NB4 (cell line): ENCODE measurements at regions not wholly inside any gene's neighbourhood (a gene's known extent, or its start where the extent isn't known, plus 50 kb on each side); places are given as distances from the start of the nearest gene placed in this dataset.
"Not testable (repeated sequence)": the region's sequence is repeated elsewhere in the genome, so short reads cannot be mapped to it uniquely, and the experiment has no call there.

Experiments used
- DNase-seq: peaks from one replicate; pipeline ENCODE4 v3.0.0; 2010; ENCODE audit warnings: low read depth
- H3K4me3 ChIP-seq: one replicate; pipeline ENCODE4 v1.5.1; 2011; ENCODE audit warnings: mild to moderate bottlenecking, low read depth, low read length, moderate library complexity
- CTCF ChIP-seq: IDR thresholded peaks from one replicate; pipeline ENCODE4 v1.5.1; 2012; ENCODE audit warnings: low read depth, low read length
- MAX ChIP-seq: IDR thresholded peaks from 2 replicates; pipeline ENCODE4 v1.6.1; 2011; ENCODE audit warnings: low read depth, low read length
- MYC ChIP-seq: IDR thresholded peaks from 2 replicates; pipeline ENCODE4 v1.6.1; 2011; ENCODE audit warnings: low read depth, low read length
- POLR2A ChIP-seq: IDR thresholded peaks from 2 replicates; pipeline ENCODE4 v1.6.1; 2011; ENCODE audit warnings: mild to moderate bottlenecking; ENCODE audit not compliant: insufficient read length; ENCODE audit errors: extremely low read depth

- TF ChIP-seq MYC (no peak), CTCF (no peak), POLR2A (no peak), MAX (no peak)
- no peak for DNase-seq
Observed at GRCh38 chr7:84921154-84921553, 265.7 kb downstream of the SEMA3D start.

DNA sequence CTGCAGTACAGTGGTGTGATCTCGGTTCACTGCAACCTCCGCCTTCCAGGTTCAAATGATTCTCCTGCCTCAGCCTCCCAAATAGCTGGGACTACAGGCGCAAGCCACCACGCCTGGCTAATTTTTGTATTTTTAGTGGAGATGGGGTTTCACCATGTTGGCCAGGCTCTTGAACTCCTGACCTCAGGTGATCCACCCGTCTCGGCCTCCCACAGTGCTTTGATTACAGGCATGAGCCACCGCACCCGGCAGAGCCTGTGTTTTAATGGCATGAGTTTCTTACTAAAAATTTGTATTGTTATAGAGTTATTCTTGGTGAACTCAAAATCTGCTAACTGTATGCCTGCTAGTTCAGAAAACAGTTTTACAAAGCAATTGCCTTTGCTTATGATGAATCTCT, 269.9 kb downstream of the SEMA3D start:
- not testable (repeated sequence) for DNase-seq, H3K4me3 ChIP-seq

More at GRCh38 chr7:84921154-84921553, 265.7 kb downstream of the SEMA3D start:
- no peak overlapping the region for H3K4me3 ChIP-seq

DNA sequence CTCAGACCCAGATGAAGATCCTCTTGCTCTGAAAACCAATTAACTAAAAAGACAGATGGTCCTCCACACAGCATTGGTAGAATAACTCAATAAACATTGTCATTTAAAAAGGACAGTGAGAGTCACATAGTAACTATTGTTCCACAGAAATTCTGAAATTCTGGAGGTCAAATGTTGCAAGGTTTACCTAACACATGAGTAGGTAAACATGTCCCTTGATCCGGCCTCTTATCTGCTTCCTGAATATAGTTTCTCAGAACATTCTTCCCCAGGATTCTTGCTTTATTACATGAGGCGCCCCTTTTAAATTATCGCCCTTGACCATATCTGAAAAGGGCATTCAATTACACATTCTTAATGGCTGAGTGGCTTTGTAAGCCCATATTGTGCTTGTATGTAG, 270.7 kb downstream of the SEMA3D start:
- DNase-seq: no peak
- H3K4me3 ChIP-seq: no peak overlapping the region
- no peak for TF ChIP-seq MAX
- TF ChIP-seq MYC: no peak

DNA sequence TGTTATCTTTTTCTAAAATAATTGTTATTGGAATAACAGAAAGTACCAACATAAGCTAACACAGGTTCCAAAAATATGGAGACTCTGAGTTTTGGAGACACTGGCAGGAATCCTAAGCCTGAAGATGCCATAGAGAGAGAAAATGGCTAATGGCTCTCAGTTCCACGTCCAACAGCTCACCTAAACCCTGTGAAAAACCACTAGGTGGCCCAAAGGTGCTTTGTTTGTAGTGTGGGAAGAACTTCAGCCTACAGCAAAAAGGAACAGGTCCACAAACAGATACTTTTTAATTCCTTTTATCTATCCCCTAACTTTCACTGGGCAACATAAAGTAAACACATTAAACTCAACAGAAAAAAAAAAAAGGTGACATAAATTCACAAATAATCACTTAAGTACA, 272.3 kb downstream of the SEMA3D start:
- no peak for DNase-seq
- no peak overlapping the region for H3K4me3 ChIP-seq
- TF ChIP-seq POLR2A (no peak), MYC (no peak)

GRCh38 chr7:84913731-84914130, 273.1 kb downstream of the SEMA3D start:
- DNase-seq: no peak
- TF ChIP-seq POLR2A (no peak), CTCF (no peak), MYC (no peak), MAX (no peak)

GRCh38 chr7:84912993-84913635, 273.7 kb downstream of the SEMA3D start:
- TF ChIP-seq POLR2A: no peak
- TF ChIP-seq MYC: no peak
- TF ChIP-seq CTCF: no peak
- no peak for TF ChIP-seq MAX
- no peak overlapping the region for H3K4me3 ChIP-seq
- no peak for DNase-seq

More at GRCh38 chr7:84913731-84914130, 273.1 kb downstream of the SEMA3D start:
- no peak overlapping the region for H3K4me3 ChIP-seq

DNA sequence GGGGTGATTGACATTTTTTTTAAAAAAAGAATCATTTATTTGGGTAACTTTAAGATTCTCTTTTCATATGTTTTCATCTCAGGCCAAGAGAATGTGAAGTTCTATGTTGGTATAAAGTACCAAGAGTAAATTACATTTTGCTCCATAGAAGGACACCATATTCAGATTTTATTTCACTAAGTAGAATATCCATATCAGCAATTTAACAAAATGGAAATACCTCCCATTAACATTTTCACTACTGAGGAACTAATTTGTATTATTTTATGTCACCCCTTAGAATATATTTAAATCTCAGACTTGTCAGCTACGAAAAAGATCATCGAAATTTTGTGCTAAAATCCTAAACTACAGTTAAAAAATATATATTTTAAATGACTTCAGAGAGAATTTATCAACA, 274.3 kb downstream of the SEMA3D start:
- no peak for TF ChIP-seq MAX
- TF ChIP-seq POLR2A: no peak
- TF ChIP-seq MYC: no peak
- no peak for TF ChIP-seq CTCF
- DNase-seq: no peak
- no peak overlapping the region for H3K4me3 ChIP-seq

DNA sequence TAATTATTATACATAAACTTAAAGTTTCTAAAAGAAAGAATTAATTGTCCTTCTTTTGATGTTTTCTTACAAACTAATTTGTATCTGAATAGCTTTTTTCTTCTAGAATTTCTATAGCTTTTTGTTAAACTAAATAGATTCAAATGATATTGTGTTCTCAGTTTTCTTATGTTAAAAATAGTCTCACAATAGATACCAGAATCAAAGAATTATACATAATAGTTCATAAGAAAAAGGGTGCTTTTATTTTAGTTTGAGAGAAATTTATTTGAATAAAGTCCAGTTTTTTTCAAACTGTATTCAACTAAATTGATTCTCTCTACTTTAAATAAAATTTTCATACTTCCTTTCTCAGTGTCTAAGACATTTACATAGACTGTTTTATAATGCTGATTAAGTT, 274.8 kb downstream of the SEMA3D start:
- DNase-seq: no peak
- no peak for TF ChIP-seq MYC
- TF ChIP-seq MAX: no peak
- no peak for TF ChIP-seq POLR2A
- no peak for TF ChIP-seq CTCF

More for the DNA sequence above, 274.8 kb downstream of the SEMA3D start:
- no peak overlapping the region for H3K4me3 ChIP-seq
